Fibroblast of skin of left biceps (primary cell): ENCODE measurements at regions not wholly inside any gene's neighbourhood (a gene's known extent, or its start where the extent isn't known, plus 50 kb on each side); places are given as distances from the start of the nearest gene placed in this dataset.
A peak's percentile ranks its signal among the peaks of the same experiment; 100 is the strongest.

ENCODE experiments used
- DNase-seq, 2 experiments: peaks; one replicate each; pipeline ENCODE4 v3.0.0-alpha.2; 2013; ENCODE audit warnings: low read depth in 2 of 2

GRCh38 chr20:63116412-63117106, 99.4 kb downstream of the YTHDF1 start:
- DNase-seq: no peak

- no peak for DNase-seq
Observed at GRCh38 chr20:63115651-63116411, 100.1 kb downstream of the YTHDF1 start.

GRCh38 chr20:63114693-63115311, 101.1 kb downstream of the YTHDF1 start:
- DNase-seq: no peak

GRCh38 chr20:63114006-63114692, 101.8 kb downstream of the YTHDF1 start:
- no peak for DNase-seq

DNA sequence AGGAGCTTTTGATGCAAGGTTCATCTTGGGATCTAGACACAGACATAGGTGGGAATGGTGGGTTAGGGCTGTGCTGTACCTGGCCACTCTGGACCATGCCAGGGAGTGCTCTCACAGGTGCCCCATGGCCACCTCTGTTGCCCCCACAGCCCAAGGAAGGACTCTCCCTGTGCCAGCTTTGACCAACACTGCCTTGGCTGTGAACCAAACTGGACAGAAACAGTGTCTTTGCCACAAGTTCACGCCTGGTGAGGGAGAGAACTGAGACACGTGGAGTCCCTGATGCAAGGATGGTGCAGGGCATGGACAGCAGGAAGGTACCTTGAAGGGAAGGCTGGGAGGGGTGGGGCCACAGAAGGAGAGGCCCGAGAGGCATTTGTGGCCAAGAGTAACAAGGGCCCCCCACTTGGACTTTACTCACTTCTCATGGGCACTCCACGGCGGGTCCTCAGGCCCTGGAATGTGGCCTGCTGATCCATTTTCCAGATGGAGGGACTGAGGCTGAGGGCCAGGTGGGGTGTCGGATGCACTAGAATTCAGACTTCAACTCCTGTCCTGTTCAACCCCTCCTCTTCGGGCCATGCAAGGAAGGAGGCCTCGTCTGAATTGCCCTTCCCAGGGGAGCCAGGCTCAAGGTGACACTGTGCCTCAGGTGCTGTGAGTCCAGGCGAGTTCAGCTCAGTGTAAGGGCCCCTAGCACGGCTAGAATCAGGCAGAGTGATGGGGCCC, 103.3 kb downstream of the YTHDF1 start:
- no peak for DNase-seq

DNA sequence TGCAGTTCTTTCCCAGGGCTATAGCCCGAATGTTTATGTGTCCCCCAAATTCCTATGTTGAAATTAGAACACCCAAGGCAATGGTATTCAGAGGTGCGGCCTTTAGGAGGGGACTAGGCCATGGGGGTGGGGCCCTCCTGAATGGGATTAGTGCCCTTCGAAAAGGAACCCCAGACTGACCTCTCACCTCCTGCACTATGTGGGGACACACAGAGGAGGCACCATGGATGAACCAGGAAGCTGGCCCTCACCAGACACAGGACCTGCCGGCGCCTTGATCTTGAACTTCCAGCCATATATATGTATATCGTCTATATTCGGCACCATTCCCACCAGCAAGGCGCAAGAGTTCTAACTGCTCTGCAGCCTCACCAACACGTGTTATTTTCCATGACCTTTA, 101.5 kb upstream of the BHLHE23 start:
- no peak for DNase-seq

GRCh38 chr20:63107449-63108200, 100.9 kb upstream of the BHLHE23 start:
- no peak for DNase-seq

DNA sequence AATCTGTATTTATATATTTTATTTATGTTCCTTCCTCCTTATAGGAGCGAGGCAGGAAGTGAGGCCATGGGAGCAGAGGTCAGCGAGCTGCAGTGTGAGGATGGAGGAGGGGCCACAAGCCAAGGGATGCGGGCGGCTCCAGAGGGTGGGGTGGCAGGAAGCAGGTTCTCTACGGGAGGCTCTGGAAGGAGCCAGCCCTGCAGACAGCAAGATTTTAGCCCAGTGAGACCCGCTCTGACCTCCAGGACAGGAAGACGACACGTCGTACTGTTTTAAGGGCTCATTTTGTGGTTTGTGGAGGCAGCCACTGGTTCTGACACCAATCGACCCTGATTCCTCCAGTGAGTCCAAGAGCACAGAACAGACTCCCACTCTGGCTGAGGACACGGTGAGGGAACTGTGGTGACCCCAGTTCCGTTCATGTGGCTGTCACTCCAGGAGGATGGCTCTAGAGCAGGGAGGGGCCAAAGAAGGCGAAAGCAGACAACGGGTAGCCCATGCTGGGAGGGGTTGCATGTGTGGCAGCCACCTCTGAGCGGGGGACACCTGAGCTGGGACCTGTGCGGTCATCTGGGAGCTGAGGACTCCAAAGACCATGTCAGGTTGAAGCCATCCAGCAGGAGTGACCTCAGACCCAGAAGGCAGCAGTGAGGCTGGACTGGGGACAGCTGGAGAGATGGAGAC, 100.1 kb upstream of the BHLHE23 start:
- DNase-seq: no peak

DNA sequence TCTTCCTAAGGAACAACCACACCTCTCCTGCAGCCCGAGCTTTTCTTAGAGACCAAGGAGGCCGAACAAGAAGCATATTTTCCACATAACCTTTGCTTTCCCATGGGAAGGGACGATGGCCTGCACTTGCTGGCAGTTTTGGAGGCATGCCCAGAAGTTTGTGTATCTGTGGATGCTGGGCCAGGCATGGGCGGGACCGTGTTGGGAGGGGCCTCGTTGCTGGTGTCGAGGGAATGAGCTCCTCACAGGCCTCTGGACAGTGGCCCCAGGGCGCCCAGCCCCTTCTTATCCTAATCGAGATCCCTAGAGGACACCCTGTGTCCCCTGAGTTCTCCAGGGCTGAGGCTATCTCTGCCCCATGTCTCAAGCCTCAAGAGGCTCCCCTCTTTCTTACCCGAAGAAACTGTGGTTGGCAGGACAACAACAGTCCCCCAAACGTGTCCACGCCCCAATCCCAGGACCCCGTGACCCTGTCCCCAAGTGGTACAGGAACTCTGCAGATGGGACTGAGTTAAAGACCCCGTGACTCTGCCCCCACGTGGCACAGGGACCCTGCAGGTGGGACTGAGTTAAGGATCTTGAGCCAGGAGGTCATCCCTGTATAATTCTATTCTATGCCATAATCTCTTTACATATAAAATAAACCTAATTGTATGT, 99.5 kb upstream of the BHLHE23 start:
- DNase-seq: no peak

DNA sequence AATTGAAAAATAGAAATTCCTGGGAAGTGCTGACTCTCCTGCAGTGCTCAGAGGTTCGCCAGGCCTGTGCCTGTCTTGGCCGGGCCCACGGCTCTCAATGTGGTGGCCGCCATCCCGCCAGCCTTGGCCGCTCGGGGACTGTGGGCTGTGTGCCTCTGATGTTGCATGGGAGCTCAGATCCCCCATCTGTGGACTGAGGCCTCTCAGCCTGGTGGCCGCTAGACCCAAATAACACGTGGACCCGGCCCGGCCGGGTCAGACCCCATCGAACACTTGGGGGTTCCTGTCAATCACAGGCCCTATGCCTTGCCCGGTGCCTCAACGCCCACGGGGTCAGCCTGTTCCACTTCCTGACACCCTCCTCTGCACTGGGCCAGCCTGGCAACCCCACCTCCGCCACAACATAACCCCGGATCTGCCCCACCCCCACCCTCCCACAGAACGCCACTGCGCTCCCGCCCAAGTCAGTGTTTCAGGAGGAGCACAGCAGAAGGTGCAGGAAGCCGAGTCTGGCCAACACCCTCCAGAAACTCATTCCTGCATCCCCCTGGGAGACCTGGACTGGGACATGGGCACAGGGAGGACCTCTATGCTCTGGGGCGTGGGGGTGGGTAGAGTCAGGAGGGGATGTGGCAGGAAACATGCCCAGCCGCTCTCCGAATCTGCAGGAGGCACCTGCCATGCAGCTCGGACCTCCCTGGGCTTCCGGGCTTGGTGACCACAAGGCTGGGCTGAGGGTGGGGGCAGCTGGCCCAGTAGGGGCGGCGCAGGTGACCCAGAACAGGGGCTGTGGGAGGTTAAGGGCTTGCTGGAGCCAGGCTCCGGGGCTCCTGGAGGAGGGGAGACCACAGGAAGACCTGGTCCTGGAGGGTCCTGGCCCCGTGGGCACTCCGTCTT, 98.7 kb upstream of the BHLHE23 start:
- no peak for DNase-seq

DNA sequence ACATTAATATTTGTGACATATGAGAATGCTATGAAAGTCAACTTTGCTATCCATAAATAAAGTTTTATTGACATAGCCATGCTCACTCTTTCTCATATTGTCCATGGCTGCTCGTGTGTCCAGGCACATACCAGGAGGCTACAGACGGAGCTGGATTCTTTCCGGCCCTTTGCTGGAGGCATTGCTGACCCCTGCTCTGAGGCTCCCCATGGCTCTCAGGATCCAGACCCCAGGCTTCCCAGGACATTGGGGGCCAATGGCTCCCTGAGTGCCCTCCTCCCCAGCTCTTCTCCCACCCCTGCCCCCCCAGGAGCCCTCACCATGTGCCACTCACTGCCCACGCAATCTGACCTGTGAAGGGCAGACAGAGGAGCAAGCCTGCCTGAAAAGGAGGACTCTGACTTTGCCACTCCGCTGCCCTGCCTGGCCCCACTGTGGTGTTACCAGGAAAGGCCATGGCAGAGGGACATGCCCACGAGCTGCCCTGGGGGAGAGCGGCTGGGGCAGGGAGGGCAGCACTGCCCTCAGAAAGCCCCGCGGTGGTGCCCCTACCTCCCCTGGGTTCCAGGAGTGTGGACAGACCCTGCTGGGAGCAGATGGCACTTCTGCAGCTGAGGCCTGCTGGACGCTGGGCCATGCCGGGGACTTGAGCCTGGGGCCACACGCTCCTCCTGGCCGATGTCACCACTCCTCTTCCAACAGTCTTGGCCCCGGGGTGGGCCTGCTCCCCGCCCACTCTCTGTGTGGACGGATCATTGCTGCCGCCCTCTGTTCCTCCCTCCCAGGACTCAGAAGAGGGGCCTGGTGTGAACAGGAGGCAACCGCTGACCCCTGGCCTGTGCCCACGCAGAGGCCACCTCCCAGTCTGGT, 97.8 kb upstream of the BHLHE23 start:
- DNase-seq: no peak

GRCh38 chr20:63103402-63104311, 96.9 kb upstream of the BHLHE23 start:
- DNase-seq: no peak

- peak in 1 of 2 experiments; percentile 9 for DNase-seq
Observed at GRCh38 chr20:63102721-63103375, 96.1 kb upstream of the BHLHE23 start.

DNA sequence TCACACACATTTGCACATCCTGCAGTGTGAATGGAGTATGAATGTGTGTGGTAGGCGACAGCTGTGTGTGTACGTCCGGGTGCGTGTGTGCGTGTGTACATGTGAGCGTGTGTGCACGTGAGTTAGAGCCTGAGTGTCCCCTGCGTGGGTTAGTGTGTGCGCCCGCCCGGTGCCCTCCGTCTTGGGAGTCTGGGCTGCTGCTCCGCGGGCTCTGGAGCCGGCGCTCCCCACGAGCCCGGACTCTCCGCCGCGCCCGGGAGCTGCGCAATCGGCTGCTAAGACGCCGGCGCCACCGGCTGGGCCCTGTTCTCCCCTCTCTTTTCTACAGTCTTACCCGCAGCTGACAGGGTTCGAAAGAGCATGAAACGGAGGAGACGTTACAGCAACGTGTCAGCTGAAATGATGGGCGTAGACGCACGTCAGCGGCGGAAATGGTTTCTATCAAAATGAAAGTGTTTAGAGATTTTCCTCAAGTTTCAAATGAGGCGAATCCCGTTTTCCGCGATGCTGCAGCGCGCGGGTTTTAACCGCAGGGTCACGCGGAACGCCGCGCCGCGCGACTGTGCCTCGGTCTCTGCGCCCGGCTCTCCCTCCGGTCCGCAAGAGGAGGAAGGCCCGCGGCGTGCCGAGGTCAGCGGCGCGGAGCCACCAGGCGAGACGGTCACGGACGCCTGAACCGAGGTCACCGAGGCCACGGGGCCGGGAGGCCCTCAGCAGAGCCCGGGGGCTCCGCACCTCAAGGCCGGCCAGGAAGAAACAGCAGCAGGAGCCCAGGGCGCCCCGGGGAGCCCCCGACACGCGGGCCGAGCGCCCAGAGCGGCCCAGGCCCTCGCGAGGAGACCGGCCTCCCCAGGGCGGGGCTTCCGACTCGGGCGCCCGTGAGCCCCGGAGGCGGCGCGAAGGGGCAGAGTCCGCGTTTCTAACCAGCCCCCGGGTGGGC, 95.3 kb upstream of the BHLHE23 start:
- peak in 1 of 2 experiments; percentile 6 for DNase-seq
